ENCODE measurements at regions not wholly inside any gene's neighbourhood (a gene's known extent, or its start where the extent isn't known, plus 50 kb on each side); places are given as distances from the start of the nearest gene placed in this dataset.
A peak's percentile ranks its signal among the peaks of the same experiment; 100 is the strongest.
"Not testable (repeated sequence)": the region's sequence is repeated elsewhere in the genome, so short reads cannot be mapped to it uniquely, and the experiment has no call there.

DNA sequence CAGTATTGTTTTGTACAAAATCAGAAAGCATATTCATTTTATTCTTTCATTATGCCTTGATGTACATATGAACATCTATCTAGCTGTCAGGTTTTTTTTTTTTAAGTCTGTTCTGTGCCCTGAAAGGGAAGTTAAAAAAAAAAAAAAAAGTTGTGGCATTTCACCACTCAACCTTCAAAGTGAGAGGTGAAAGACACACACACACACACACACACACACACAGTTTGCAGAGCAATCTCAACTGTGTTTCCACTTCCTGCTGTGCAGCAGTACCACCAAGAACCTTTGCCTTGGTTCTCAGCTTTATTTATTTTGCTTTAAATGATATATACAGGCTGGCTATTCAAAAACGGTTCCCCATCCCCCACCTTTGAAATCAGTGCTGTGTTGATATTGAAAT lies 955.6 kb downstream of the GATA3 start:
- peak; percentile 74 for DNase-seq

DNA sequence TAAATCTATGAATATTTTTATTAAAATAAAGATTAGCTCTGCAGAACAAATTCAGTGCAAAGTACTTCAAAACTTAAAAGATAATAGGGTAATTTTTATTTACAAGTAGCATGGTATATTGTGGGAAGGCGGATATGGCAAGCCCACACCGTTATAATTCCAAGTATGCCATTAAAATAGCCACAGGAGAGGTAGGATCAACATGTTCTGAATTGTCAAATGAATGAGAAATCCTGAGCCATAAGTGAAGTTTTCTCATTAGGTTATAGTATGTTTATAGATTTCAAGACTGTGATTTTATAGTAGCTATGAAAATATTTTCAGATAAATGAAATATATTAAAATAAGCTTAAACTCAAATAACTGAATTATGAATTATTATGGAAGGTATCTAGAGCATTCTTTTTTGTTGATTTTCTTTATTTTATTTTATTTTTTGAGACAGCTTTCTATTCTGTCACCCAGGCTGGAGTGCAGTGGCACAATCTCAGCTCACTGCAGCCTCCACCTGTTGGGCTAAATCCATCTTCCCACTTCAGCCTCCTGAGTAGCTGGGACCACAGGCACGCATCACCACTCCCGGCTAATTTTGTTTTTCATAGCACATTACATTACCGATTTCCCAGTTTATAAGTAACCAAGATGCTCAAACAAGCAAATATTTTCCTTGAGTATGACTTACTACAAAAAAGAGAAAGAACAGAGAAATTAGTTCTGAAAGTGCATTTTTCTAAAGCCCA lies 956.6 kb downstream of the GATA3 start:
- no peak for DNase-seq

DNA sequence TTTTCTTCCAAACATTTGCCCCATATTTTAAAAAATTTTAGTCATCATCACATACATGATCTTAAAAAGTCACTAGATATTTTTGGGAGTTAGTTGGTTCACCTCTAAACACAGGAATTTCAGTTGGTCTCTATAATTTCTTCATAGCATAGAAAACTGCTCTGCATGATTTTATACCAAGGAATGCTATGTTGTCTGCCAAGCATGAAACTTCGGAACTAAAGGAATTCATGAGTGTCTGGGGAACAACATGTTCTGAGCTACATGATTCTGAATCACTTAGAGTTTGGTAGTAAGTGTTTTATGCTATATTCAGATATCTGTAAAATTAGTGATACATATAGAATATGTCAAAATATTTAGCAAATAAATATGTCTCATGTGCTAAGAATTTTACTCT lies 957.8 kb downstream of the GATA3 start:
- DNase-seq = no peak

DNA sequence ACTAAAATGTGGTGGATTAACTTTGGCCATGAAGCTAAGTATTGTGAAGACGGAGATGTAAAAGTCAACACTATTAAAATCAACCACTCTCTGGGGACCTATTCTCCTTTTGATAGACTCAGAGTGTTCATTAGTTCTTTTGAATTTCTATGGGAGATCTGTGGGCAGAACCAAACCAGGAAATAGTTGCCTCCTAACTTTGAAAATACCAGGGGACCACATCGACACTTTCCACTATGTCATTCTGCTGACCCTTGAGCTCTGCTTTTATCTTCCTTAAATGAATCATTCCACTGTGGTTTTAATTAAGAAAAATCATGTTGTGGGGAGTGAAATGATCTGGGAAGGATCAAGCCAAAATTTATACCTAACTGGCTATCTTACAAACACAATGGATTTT lies 960.5 kb downstream of the GATA3 start:
- DNase-seq = no peak

DNA sequence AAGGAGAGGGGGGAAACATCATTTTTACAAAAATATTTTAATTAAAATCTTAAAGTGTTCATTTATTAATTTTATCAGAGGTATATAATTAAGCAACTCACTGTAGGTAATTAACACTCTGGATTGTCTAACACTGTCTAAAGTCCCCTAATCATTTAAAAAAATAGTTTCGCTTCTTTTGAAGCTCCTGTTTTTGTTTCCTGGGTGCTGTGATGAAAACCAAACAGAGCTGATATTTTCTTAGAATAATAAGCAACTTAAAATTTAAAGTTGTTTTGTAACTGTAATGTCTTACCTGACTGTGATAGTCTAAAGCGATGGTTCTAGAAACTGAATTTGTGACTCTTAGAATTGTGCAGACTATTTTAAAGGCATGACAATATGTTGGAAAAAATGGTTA lies 961.0 kb downstream of the GATA3 start:
- DNase-seq = peak; percentile 37

DNA sequence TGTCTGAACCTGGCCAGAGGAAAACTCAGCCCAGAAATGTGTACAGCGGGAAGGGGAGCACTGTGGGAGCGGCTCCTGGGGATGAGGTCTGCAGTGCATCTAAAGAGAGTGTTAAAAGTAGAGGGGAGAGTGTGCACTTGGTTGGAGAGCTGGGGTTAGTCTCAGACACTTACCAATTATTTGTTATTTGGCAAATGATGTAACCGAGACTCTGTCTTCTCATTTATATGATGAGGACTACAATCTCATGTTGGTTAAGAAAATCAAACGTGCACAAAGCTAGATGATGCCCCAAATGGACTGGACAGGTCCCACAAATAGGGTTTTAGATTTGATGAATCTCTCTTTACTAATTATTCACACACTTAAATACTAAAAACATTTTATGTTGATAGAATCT lies 962.4 kb downstream of the GATA3 start:
- peak; percentile 26 for DNase-seq

DNA sequence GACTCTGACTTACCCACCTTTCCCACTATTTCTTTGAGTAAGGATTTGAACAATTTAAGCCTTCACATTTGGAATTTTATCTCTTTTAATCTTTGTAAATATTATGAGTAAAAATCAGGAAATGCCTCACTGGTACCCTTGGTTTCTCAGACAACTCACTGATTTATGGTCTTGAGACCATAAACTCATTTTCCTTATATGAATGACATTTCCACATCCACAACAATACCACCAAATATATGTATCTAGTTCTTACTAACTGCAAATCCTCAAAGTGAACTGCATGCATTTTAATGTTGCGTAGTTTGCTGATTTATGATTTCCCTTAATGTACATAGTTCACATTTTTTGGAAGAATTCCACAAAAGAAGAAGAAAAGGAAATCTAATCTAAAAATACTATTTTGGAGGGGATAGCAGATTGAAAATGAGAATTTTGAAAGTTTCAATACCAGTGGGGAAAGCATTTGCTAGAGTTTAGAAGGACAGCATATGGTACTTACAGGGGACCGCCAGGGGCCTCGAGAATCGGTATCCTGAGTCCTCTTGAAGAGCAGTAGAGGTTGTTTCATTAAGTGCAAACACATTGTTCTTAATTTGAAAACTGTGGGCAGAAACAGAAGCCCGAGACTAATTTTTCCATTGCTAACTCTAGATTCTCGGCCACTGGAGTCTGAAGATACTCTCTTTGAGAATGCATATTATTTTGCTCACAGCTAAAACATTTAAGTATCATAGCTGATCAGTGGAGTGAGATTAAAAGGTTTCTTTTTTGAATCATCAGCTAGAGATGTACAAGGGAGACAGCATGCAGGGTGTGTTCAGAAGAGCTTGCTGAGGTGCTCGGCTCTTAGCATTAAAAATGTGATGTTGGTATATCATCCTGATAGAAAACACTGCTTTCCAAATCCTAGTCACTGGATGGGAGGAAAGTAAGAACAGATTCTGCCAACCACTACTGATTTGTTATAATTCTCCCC lies 964.0 kb downstream of the GATA3 start:
- no peak for DNase-seq

DNA sequence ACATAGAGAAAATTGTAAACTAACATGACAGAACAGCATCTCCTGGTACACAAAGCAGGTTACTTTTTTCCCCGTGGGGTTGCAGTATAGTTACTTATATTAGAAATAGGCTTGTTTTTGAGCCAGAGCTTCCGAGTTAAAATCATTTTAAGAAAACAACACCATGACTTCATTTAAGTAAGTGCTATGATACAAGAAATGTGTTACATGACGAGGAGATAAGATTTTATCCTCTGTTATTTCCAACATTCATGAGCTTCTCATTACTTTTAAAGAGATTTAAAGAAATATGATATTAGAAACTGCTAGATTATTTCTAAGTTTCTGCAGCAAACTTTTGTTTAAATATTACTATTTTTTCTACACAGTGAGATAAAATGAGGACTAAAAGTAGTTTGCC lies 968.7 kb downstream of the GATA3 start:
- peak; percentile 49 for DNase-seq

DNA sequence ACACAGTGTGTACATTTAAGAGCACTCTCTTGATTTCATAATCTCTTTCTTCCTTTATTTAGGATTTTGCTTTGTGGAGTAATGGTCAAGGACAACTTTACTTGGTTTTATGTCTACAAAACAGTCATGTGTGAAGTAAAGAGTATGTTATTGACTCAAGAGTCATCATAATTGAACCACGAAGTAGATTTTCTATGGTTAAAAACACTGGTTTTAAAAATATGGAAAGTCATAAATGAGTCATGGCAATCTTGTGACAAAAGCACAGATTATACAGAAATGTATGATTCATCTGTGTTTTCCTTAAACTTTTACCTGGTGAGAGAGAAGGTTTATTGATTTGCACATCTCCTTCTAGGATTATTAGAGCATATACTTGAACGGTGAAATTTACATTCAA lies 969.7 kb downstream of the GATA3 start:
- peak; percentile 50 for DNase-seq

DNA sequence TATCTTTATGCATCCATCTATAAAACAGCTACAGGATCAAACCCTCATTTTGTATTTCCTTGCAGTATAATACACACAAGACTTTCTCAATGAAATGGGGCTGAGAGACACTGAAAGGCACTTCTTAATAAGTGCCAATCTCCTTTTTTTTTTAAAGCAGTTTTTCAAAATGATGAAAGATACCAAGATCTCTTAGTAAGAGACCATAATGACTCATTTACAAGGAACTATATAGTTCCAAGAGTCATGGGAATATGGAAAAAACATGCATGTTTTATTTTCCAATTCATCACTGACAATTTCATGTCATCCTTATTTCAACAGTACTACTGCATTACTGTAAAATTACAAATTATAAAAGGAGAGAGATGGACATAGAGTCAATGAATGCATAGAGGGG lies 973.7 kb downstream of the GATA3 start:
- no peak for DNase-seq

DNA sequence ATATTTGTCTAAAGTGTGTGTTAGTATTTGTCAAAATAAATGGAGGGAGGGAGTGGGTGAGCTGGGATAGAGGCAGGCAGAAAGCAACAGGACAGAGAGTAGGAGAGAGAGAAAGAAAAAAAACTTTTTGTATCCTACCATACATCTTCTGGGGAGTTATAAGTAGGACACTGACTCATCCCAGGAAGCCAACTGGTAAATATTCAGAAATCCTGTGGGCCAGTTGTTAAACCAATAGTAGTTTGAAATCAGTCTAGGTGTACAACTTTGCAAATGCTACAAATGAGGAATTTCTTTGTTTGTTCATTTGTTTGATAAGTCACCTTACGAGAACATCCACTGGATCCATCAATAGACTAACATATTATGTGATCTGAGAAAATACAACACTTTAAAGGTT lies 980.9 kb downstream of the GATA3 start:
- DNase-seq = no peak

DNA sequence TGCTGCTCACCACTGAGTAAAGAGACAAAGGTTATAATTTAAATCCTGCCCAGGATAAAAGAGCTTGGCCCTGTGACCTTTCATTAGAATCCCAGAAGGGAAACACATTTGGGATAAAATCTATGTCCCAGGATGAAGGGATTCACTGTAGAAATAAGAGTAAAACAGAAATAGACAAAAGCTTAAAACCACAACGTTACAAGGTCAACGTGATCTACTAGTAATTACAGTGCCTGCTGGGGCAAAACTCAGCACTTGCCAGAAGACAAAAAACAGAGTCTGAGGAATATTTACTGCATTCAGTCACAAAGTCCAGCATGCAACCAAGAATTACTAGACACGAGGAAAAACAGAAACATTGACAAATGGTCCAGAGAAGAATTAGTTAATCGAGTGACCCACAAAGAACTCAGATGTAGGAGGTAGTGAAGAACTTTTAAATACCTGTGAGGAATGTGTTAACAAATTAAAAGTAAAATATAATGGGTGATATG lies 982.3 kb downstream of the GATA3 start:
- no peak for DNase-seq

DNA sequence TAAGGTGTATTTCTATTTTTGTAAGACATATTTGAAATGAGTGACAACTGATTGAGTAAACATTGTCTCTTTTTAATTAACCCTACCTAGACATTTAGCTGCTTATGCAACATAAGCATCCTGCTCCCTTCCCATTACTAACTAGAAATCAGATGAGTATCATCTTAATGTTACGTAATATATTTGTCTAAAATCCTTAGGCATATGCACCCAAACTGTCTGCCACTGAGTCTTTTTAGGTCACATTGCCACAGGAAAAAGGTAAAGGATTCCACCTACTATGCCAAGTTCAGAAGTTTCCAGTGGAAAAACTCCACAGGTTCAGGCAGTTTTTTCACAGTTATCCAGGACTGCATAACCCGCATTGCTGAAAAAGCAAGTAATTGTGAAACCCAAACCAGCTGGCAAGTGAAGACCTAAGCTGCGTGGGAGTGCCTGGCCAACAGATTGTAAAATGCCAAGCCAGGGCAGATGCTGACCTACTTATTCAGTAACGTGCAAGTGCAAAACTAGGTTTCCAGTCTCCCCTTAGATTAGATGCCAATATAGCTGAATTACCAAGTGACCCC lies 983.7 kb downstream of the GATA3 start:
- DNase-seq = no peak

DNA sequence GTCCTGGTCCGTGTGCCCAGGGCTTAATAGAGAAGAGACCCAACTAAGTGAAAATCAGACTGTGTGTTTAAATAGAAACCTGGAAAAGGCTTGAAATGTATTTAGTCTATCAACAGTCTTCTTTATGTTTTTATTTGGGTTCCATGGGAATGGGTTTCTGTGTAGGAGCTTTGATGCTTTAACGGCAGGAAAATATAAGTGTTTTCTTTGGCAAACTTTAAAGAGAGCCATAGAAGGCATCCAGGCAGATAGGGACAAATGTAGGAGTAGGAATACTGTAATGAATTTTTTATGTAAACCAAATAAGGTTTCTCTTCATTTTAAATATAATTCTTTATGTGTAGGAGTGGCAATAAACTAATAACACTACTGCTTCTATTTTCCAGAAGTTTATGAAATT lies 989.0 kb downstream of the GATA3 start:
- no peak for DNase-seq

DNA sequence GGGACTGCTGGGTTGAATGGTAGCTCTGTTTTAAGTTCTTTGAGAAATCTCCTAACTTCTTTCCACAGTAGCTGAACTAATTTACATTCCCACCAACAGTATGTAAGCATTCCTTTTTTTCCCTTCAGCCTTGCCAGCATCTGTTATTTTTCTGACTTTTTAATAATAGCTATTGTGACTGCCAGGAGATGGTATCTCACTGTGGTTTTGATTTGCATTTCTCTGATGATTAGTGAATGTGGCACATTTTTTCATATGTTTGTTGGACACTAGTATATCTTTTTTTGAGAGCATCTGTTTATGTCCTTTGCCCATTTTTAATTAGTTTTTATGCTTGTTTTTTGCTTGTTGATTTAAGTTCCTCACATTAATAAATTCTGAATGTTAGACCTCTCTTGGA lies 990.8 kb downstream of the GATA3 start:
- DNase-seq = no peak

DNA sequence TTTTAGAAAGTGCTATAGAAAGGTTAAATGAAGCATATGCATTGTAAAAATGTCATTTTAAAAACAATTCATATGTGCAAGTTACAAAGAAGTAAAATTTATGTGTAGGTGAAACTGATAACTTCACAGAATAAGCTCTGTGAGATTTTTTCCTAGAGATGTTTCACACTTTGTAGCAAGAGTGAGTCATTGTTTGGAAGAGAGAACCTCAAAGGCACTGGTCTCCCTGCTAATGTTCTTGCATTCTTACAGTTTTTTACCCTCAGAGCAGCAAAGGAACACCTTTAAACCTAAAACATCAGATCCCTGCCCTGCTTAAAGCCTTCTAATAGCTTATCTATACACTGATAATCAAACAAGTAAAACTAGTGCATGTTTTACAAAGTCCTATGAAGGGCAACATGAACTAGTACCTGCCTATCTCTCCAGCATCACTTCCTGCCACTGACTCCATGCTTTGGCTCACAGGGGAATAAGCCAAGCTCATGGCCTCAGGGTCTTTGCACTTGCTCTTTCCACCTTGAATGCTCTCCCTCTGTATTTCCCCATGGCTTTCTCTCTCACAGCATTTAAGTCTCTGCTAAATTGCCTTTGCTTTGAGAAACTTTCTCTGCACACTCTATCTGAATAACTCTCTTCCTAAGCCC lies 997.0 kb downstream of the GATA3 start:
- DNase-seq = no peak

DNA sequence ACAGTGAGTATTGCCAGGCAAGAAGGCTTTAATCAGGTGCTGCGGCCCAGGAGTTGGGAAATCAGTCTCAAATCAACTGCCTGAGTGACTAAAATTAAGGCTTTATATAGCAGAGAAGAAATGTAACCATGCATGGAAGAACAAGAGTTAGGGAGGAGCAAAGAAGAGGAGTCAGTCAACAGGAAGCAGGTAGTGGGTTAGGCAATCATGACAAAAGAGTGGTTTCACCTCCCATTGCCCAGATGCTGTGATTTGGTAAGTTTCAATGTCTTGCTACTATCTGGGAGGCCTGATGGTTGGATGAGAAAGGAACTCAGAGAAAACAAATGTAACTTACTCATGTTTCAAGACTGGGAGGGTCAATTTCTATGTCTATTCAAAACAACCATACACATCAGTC lies 998.3 kb downstream of the GATA3 start:
- DNase-seq = no peak

DNA sequence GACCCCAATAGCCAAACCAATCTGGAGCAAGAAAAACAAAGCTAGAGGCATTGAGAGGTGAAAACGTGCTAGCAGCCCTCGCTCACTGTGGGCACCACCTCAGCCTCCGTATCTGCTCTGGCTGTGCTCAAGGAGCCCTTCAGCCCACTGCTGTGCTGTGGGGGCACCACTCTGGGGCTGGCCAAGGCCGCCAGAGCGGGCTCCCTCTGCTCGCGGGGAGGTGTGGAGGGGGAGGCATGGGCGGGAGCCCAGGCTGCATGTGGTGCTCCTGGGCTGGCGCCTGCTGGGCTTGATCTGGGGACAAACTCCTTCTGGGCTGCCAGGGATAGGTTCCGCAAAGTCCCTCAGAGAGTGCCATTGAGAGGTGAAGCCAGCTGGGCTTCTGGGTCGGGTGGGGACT lies 1002.0 kb downstream of the GATA3 start:
- DNase-seq = no peak

DNA sequence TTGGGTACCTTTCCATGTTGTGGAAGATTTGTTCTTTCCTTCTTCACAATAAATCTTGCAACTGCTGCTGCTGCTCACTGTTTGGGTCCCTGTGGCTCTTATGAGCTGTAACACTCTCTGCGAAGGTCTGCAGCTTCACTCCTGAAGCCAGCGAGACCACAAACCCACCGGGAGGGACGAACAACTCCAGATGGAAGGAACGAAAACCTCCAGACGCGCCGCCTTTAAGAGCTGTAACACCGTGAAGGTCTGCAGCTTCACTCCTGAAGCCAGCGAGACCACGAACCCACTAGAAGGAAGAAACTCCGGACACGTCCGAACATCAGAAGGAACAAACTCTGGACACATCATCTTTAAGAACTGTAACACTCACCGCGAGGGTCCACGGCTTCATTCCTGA lies 1002.8 kb downstream of the GATA3 start:
- not testable (repeated sequence) for DNase-seq

DNA sequence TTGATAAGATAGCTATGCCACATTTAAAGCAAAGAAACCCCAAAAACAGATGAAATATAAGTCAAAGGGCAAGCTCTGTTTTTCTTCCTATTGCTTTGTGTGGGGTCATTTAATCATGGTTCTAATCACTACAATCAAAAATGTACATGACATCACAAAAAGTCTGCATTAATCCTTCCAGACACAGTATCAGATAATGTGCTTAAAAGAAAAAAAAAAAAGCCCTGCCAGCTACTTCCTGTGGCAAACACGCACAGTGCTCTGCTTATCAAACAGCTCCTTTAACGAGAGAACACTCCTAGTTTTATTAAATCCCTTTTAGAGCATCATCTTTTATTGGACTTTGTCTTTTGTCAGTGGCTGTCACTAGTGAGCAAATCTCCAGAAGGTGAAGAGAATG lies 1005.8 kb downstream of the GATA3 start:
- no peak for DNase-seq

DNA sequence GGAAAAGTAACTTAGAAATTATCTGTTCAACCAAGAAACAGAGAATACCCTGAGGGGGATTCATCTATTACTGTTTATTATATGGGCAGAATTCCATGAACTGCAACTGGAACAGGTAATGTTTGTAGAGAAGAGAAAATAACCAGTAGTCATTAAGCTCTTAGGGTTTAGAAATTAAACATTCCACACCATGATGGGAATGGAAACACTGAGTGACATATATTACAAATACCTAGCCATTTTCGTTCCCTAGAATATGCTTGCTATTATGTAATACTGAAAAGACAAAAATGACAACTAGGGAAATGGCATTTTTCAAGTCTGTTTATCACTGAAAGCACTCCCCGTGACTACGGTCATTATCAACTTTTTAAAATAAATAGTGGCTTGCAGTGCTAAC lies 1007.4 kb downstream of the GATA3 start:
- no peak for DNase-seq

DNA sequence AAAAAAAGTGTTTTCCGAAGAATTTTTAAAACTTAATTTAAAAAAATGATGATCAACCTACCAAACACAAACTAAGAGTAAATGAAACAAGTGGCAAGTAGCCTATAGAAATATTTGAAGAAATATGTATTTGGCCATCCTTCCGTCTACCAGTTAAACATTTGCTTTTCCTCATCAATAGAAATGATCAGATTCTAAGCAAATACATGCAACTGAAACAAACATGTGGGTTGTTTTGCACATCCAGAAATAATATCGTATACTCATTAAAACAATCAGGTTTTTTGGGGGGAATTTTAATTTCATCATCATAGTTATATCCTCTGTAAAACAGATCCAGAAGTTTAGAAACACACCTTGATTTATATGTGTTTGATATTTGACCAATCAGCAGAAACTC lies 1011.7 kb downstream of the GATA3 start:
- DNase-seq = no peak

DNA sequence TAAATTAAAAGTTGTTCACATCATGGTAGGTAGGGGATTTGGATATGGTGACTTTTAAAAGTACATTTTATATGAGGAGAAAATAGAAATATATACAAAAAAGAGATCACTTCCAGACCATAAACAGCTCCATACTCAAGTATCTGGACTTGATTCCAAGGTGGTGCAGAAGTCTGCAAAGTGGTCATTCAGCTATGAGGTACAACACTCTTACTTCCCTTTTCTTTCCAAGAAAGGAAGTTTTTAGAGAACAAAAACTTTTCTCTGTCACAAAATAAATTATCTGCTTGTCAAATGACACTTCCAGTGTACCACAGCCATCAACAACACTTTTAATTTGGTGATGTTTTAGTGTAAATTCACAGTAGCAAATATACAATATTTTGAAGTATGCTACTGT lies 1013.5 kb downstream of the GATA3 start:
- no peak for DNase-seq

All from CD4-positive, alpha-beta T cell treated with Interleukin-4 for 4 hours (primary cell).